GM23248 (cell line): ENCODE measurements at regions not wholly inside any gene's neighbourhood (a gene's known extent, or its start where the extent isn't known, plus 50 kb on each side); places are given as distances from the start of the nearest gene placed in this dataset.

ENCODE experiments used
- EZH2 ChIP-seq: fragments of 200-600 bp; sonication (generic); IDR thresholded peaks from 2 replicates; pipeline ENCODE4 v1.6.1; 2018; ENCODE audit warnings: antibody characterized with exemption, mild to moderate bottlenecking; ENCODE audit not compliant: insufficient read depth, poor library complexity, severe bottlenecking
- EZH2phosphoT487 ChIP-seq: fragments of 200-600 bp; sonication (generic); IDR thresholded peaks from 2 replicates; pipeline ENCODE4 v1.6.1; 2018; ENCODE audit warnings: antibody characterized with exemption, moderate library complexity, mild to moderate bottlenecking, low read depth; ENCODE audit not compliant: insufficient read depth

- no peak for TF ChIP-seq EZH2phosphoT487
- no peak for TF ChIP-seq EZH2
Measured at GRCh38 chr19:30668521-30669155, 296.5 kb downstream of the ZNF536 start.
